Activated naive CD4-positive, alpha-beta T cell treated with anti-CD3 and anti-CD28 coated beads for 36 hours (primary cell): ENCODE measurements at regions not wholly inside any gene's neighbourhood (a gene's known extent, or its start where the extent isn't known, plus 50 kb on each side); places are given as distances from the start of the nearest gene placed in this dataset.

Experiments used
- CTCF ChIA-PET: fragments of 350-600 bp; sonication (Branson Sonifier 250); formaldehyde crosslinking; loops from one replicate; lab custom pipeline; 2021; ENCODE audit warnings: antibody characterized with exemption; lab: Charles Lee
- DNase-seq: peaks from one replicate; pipeline ENCODE4 v3.0.0-alpha.2; 2020
- H3K27ac Mint-ChIP-seq: one replicate; pipeline ENCODE4 v1.8.0; 2021; ENCODE audit warnings: mild to moderate bottlenecking, mixed read lengths
- H3K27me3 Mint-ChIP-seq: one replicate; pipeline ENCODE4 v1.8.0; 2021; ENCODE audit warnings: low read depth, mixed read lengths
- H3K36me3 Mint-ChIP-seq: one replicate; pipeline ENCODE4 v1.8.0; 2021; ENCODE audit warnings: low read depth, mixed read lengths
- H3K4me1 Mint-ChIP-seq: one replicate; pipeline ENCODE4 v1.8.0; 2021; ENCODE audit warnings: low read depth, mixed read lengths
- H3K4me3 Mint-ChIP-seq: one replicate; pipeline ENCODE4 v1.8.0; 2021; ENCODE audit warnings: mild to moderate bottlenecking, moderate library complexity, mixed read lengths
- H3K9me3 Mint-ChIP-seq: one replicate; pipeline ENCODE4 v1.8.0; 2021; ENCODE audit warnings: mixed read lengths
- intact Hi-C: fragments of 100-400 bp; cut with micrococcal nuclease; formaldehyde crosslinking; loops from one replicate; pipeline ENCODE4 v1.15.1; 2023

DNA sequence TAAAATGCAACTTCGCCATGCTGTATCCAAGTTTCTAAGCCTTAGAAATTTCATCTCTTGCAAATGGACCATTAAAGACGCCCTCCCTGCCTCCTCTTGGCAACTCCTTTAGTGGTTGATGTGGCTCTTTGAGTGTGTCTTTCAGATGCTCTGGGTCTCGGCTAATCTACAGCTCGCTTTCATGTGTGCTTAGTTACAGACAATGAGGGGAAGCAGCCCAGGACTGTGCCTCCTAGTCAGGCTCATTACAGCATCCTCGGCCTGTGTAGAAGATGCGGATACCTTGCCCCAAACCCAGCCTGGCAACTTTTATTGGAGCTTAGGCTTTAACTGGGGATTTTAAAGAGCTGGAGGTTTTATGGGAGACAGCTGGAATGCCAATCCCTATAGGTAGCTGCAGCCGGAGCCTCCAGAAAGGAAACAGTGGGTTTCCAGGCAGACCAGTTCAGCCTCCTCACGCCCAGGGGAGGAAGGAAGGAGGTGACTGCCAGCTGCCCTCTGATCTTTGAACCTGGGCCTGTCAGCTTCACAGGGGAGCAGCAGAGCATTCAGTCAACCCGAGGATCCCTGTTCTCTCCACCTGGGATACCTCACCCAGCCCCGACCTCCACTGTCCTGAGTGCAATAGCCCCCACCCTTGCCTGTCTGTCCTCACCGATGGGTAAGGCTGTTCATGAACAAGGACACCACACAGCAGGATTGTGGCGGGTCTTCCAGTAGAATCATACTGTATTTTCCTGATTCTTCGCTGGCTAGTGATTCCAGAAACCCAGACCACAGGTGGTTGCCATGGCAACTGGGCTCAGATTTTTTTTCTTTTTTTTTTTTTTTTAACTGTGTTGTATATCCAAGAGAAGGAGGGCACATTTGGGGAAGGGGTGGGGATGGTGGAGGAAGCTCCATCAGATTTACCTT, 638.5 kb downstream of the MED13L start:
- no peaks in the 10 kb centered on the region for H3K36me3 Mint-ChIP-seq
- H3K4me1 Mint-ChIP-seq = no peaks in the 10 kb centered on the region
- H3K9me3 Mint-ChIP-seq = no peaks in the 10 kb centered on the region
- intact Hi-C loops = loop anchor here (10.0 kb wide), 1 partner anchor 974 kb away; no protein-coding TSS in a partner anchor
- no peak for DNase-seq
- CTCF ChIA-PET = interaction anchor here (0.6 kb wide), 1 partner anchor 415 kb away, joined by 3 read pairs; no protein-coding TSS in a partner anchor
- H3K27ac Mint-ChIP-seq = no peak overlapping the region
- H3K4me3 Mint-ChIP-seq = no peak overlapping the region
- peaks cover 2% of the 10 kb centered on the region for H3K27me3 Mint-ChIP-seq

DNA sequence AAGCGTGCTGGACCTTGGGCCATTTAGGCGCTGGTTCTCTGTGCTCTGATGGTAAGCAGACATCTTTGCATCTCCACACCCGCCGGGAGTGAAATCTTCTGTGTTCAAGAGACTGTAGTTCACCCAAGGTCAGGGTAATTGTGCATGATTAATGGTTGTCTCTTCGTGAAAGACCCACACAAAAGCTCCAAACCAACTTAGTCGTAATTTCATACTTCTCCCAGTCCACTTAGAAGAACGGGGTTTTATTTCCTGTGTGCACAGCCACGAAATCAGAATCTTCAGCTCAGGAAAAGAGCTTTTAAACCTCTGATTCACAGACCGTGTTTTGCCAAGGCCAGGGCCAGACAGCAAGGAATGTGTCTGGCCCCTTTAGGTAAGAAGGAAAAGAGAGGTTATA, 640.9 kb downstream of the MED13L start:
- no peak for DNase-seq
- H3K9me3 Mint-ChIP-seq = no peaks in the 10 kb centered on the region
- no peaks in the 10 kb centered on the region for H3K36me3 Mint-ChIP-seq
- intact Hi-C loops = loop anchor here (10.0 kb wide), 1 partner anchor 972 kb away; no protein-coding TSS in a partner anchor
- CTCF ChIA-PET = no interaction called here
- H3K4me1 Mint-ChIP-seq = no peaks in the 10 kb centered on the region
- peaks cover 2% of the 10 kb centered on the region for H3K27me3 Mint-ChIP-seq
- no peak overlapping the region for H3K27ac Mint-ChIP-seq
- H3K4me3 Mint-ChIP-seq = no peak overlapping the region

DNA sequence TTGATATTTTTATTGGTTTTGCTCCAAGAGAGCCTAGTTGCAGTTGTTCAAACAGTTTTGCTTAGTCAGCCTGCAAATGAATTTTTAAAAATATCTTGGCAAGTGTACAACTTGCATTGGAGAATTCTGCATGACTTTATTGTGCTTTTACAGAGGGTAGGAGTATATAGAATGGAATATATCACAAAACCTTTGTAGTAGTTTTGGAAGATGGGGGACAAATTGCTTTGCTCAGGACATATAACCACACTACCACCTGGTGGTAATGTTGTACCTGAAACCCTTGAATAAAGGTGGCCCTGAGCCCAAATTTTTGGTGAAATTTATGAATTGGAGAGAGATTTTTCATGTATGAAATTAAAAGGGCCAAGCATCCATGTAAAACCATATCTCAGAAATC, 645.2 kb downstream of the MED13L start:
- Mint-ChIP-seq H3K36me3 (no peaks in the 10 kb centered on the region), H3K27me3 (peaks cover 2% of the 10 kb centered on the region), H3K4me1 (no peaks in the 10 kb centered on the region), H3K27ac (no peak overlapping the region), H3K4me3 (no peak overlapping the region), H3K9me3 (peaks cover 4% of the 10 kb centered on the region)
- intact Hi-C loops = loop anchor here (10.0 kb wide), 1 partner anchor 968 kb away; no protein-coding TSS in a partner anchor
- no peak for DNase-seq
- CTCF ChIA-PET = no interaction called here

DNA sequence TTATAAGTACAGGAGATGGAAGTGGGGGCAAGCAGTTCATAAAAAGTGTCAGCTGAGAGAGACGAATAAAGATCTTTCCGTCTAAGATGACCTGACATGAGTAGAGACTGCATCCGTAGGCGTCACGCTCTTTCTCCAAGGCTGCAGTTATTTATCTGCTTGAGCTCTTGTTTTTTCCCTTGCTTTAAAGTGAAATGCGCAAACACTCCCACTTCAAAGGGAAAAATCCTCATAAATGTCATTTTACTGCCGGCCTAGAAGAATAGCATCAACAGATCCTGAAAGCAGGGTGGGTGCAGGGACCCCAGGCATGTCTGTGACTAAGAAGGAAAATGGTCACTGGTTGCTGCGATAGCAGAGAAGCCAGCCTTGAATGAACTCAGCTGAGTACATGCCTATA, 647.4 kb downstream of the MED13L start:
- H3K4me3 Mint-ChIP-seq = no peak overlapping the region
- DNase-seq = no peak
- no peak overlapping the region for H3K27ac Mint-ChIP-seq
- H3K9me3 Mint-ChIP-seq = peaks cover 4% of the 10 kb centered on the region
- CTCF ChIA-PET = no interaction called here
- no peaks in the 10 kb centered on the region for H3K4me1 Mint-ChIP-seq
- H3K36me3 Mint-ChIP-seq = no peaks in the 10 kb centered on the region
- peaks cover 3% of the 10 kb centered on the region for H3K27me3 Mint-ChIP-seq
- intact Hi-C loops = loop anchor here (10.0 kb wide), 1 partner anchor 965 kb away; no protein-coding TSS in a partner anchor

DNA sequence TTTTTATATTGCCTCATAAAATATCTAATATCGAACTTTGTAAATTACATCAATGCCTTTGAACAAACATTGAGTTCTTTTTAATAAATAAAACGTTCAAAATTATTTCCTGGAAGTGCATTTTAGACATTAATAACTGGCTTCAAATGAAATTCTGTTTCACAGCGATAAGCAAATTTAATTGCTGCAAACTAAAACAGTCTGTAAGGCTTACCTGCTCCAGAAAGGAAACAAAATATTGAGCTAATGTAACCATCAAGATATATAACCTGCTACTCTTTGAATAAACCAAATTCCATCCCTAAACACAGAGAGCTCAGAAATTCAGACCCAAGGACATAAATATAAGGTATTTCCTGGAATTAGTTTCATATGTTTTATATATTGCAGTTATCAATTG, 651.3 kb downstream of the MED13L start:
- CTCF ChIA-PET = no interaction called here
- H3K36me3 Mint-ChIP-seq = no peaks in the 10 kb centered on the region
- intact Hi-C loops = no loop called here
- H3K27ac Mint-ChIP-seq = no peak overlapping the region
- no peaks in the 10 kb centered on the region for H3K4me1 Mint-ChIP-seq
- no peak for DNase-seq
- H3K27me3 Mint-ChIP-seq = peaks cover 12% of the 10 kb centered on the region
- no peak overlapping the region for H3K4me3 Mint-ChIP-seq
- peaks cover 4% of the 10 kb centered on the region for H3K9me3 Mint-ChIP-seq

DNA sequence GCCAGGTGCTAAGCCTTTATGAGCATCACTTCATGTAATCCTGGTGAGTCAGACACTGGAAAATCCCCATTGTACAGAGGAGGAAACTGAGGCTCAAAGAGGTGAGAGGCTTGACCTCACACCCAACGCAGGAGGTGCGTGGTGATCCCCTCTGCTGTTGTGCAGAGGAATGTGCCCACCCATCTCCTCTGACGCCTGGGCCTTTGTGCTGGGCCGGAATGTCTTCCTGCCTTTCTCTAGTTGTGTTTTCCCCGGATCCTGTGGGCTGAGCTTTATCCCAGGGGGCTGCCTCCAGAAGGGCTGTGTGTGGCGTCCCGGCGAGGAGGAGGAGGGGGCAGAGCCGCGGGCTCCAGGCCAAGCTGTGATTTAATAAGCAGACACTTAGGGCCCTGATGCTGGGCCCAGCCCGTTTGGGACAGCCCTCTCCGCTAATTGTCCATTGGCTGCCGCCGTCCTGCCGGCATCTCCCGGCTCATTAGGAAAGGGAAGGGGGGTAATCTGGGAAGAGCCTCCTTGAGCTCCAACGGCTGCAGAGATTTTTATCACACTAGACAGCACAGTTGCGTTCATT, 653.6 kb downstream of the MED13L start:
- no peaks in the 10 kb centered on the region for H3K36me3 Mint-ChIP-seq
- no peaks in the 10 kb centered on the region for H3K4me1 Mint-ChIP-seq
- H3K27me3 Mint-ChIP-seq = peaks cover 14% of the 10 kb centered on the region
- intact Hi-C loops = no loop called here
- no peaks in the 10 kb centered on the region for H3K9me3 Mint-ChIP-seq
- H3K27ac Mint-ChIP-seq = no peak overlapping the region
- CTCF ChIA-PET = no interaction called here
- no peak overlapping the region for H3K4me3 Mint-ChIP-seq
- DNase-seq = no peak

DNA sequence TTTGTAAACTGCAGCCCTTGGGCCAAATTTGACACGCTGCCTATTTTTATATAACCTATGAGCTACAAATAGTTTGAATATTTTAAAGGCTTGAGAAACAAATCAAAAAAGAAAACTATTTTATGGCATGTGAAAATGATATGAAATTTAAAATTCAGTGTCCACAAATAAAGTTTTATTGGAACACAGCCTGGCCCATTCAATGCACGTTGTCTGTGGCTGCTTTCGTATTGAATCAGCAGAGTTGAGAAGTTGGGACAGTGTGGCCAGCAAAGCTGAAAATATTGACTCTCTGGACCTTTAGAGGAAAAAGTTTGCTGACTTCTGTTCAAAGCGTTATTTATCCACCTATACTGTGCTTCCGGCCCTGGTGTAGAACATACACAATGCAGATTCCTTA, 654.2 kb downstream of the MED13L start:
- Mint-ChIP-seq H3K4me3 (no peak overlapping the region), H3K27ac (no peak overlapping the region), H3K36me3 (no peaks in the 10 kb centered on the region), H3K9me3 (peaks cover 2% of the 10 kb centered on the region), H3K27me3 (peaks cover 15% of the 10 kb centered on the region), H3K4me1 (no peaks in the 10 kb centered on the region)
- intact Hi-C loops = no loop called here
- CTCF ChIA-PET = no interaction called here
- DNase-seq = no peak

DNA sequence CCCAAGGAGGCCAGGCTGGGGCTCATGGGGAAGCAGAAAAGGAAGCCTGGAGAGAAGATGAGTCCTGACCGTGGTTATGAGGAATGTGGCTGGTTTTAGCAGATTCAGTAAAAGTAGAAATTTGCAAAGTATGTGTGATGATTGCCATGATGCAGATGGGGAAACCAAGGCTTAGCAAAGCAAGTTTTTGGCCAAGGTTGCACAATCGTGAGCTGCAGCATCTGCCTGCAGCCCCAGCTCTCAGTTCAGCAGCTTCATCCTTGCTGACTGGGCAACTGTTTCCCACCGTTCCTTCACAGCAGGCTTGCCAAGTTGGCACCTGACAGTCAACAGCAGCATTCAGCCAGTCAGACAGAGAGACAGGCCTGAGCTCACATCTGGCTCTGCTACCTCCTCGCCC, 656.7 kb downstream of the MED13L start:
- no peak overlapping the region for H3K27ac Mint-ChIP-seq
- intact Hi-C loops = no loop called here
- H3K4me1 Mint-ChIP-seq = no peaks in the 10 kb centered on the region
- H3K36me3 Mint-ChIP-seq = no peaks in the 10 kb centered on the region
- no peak for DNase-seq
- CTCF ChIA-PET = no interaction called here
- H3K9me3 Mint-ChIP-seq = peaks cover 3% of the 10 kb centered on the region
- peaks cover 16% of the 10 kb centered on the region for H3K27me3 Mint-ChIP-seq
- no peak overlapping the region for H3K4me3 Mint-ChIP-seq

DNA sequence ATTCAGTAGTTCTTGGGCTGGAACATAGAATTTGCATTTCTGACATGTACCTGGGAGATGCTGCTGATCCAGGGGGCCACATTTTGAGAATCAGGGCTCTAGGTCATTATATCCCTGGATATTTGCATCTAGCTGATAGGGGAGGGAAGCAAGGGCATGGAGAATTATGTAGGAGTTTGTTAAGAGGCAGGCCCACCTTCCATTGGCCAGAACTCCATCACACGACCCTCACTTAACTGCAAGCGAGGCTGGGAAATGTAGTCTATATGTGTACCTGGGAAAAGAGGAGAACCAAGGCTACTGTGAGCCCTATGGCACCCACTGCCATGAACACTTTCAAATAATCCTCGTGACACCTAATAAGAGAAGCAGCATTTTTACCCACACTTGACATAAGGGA, 657.6 kb downstream of the MED13L start:
- H3K9me3 Mint-ChIP-seq = peaks cover 3% of the 10 kb centered on the region
- no peak overlapping the region for H3K4me3 Mint-ChIP-seq
- intact Hi-C loops = no loop called here
- DNase-seq = no peak
- no peak overlapping the region for H3K27ac Mint-ChIP-seq
- no peaks in the 10 kb centered on the region for H3K36me3 Mint-ChIP-seq
- no peaks in the 10 kb centered on the region for H3K4me1 Mint-ChIP-seq
- peaks cover 12% of the 10 kb centered on the region for H3K27me3 Mint-ChIP-seq
- CTCF ChIA-PET = no interaction called here

DNA sequence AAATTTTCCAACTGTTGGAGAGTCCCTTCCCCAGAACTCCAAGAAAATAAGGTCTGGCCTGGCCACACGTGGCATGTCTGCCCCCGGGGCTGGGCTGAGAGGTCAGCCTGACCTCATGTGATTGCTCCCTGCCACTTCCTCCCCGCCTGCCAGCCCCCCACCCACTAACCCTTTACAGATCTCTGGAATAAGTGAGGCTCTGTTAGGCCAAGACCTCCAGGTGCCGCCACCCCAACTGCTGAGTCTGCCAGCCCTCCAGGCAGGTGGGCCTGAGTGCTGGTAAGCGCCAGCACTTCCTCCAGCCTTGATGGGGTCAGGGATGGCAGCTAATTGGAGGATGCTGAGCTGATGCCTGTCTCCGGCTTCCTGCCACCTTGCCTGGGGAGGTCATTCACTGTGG, 658.4 kb downstream of the MED13L start:
- no peak for DNase-seq
- intact Hi-C loops = no loop called here
- Mint-ChIP-seq H3K9me3 (peaks cover 3% of the 10 kb centered on the region), H3K4me3 (no peak overlapping the region), H3K27me3 (peaks cover 9% of the 10 kb centered on the region), H3K27ac (no peak overlapping the region), H3K36me3 (no peaks in the 10 kb centered on the region), H3K4me1 (no peaks in the 10 kb centered on the region)
- CTCF ChIA-PET = no interaction called here

DNA sequence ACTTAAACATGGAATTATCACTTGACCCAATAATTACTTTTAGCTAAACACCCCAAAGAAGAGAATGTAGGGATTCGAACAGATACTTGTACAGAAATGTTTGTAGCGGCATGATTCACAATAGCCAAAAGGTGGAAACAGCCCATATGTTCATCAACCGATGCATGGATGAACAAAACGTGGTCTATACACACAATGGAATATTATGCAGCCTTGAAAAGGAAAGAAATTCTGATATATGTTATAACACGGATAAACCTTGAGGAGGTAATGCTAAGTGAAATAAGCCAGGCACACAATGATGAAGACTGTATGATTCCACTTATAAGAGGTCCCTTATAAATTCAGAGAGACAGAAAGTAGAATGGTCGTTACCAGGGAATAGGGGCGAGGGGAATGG, 659.4 kb downstream of the MED13L start:
- peaks cover 3% of the 10 kb centered on the region for H3K9me3 Mint-ChIP-seq
- CTCF ChIA-PET = no interaction called here
- peaks cover 4% of the 10 kb centered on the region for H3K27me3 Mint-ChIP-seq
- H3K4me1 Mint-ChIP-seq = no peaks in the 10 kb centered on the region
- H3K27ac Mint-ChIP-seq = no peak overlapping the region
- H3K36me3 Mint-ChIP-seq = no peaks in the 10 kb centered on the region
- intact Hi-C loops = no loop called here
- no peak overlapping the region for H3K4me3 Mint-ChIP-seq
- DNase-seq = no peak

DNA sequence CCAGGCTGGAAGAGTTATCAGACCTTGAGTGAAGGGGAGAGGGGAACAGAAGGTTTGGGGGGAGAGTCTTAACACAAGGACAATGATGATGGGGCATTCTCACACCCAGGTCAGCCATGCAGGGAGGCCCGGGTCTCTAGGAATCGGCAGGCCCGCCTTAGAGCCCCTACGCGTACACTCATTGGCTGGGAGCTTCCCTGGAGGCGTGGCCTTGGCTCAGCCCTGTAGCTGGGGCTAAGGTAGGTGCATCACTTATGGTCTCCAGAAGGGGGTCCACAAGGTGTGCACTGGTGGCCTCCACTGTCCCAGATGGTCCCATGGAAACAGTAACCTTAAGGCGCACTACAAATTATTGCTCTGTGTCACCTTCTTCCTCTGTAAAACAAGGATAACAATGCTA, 660.1 kb downstream of the MED13L start:
- Mint-ChIP-seq H3K27me3 (peaks cover 4% of the 10 kb centered on the region), H3K27ac (no peak overlapping the region), H3K9me3 (peaks cover 3% of the 10 kb centered on the region), H3K4me3 (no peak overlapping the region), H3K4me1 (no peaks in the 10 kb centered on the region), H3K36me3 (no peaks in the 10 kb centered on the region)
- no peak for DNase-seq
- intact Hi-C loops = no loop called here
- CTCF ChIA-PET = no interaction called here

DNA sequence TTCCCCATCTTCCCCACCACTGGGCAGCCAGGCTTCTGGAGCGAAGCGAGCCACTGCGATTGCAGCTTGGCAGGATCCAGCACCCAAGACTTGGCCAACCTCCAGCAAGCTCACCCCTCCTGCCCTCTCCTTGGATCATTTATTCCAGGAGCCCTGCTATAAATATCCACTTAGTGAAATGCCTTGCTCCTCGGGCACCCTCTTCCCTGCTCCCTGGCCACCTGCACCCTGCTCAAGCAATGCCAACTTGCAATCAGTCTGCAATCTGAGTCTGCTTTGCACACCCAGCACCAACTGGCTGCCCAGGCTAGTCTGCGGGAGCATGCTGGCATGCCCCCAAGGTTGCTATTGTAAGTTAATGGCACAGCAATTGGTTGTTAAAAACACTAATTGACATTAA, 666.0 kb downstream of the MED13L start:
- Mint-ChIP-seq H3K4me3 (no peak overlapping the region), H3K36me3 (no peaks in the 10 kb centered on the region), H3K4me1 (no peaks in the 10 kb centered on the region), H3K27ac (no peak overlapping the region), H3K27me3 (no peaks in the 10 kb centered on the region), H3K9me3 (peaks cover 1% of the 10 kb centered on the region)
- CTCF ChIA-PET = no interaction called here
- DNase-seq = no peak
- intact Hi-C loops = no loop called here
